GM18873 (cell line): ENCODE measurements at regions not wholly inside any gene's neighbourhood (a gene's known extent, or its start where the extent isn't known, plus 50 kb on each side); places are given as distances from the start of the nearest gene placed in this dataset.

Experiments used
- ATAC-seq: cut with Tn5 transposase; IDR thresholded peaks from one replicate; pipeline ENCODE4 v1.9.1; 2021; ENCODE audit warnings: mild to moderate bottlenecking, moderate library complexity, moderate number of reproducible peaks; ENCODE audit not compliant: unreplicated experiment, low FRiP score

- no peak for ATAC-seq
These were observed 119.0 kb upstream of the WDR17 start for GRCh38 chr4:175946472-175947116.

DNA sequence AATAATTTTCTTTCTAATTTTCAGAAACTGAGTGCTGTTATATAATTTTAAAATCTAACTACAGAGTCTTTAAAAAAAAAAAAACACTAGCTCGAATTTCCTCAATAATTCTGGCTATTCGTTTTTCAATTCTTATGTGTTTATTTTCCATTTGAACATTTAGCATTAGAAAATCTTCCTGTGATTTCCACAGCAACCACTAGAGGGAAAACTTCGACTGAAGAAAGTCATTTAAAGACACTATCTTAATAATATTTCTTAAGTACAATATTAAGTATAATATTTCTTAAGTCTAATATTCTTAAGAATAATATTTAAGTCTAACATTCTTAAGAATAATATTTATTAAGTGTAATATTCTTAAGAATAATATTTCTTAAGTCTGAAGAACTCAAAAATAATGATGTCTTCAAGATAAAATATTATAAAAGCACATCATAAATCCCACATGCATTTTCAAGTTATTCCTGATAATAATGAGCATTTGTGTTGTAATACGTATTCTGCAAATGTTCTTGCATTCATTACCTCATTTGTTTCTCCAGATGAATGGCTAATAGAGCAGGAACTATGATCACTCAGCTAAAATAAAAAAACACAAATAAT, 118.4 kb upstream of the WDR17 start:
- ATAC-seq, result no peak

GRCh38 chr4:175951794-175952193, 113.8 kb upstream of the WDR17 start:
- no peak for ATAC-seq

DNA sequence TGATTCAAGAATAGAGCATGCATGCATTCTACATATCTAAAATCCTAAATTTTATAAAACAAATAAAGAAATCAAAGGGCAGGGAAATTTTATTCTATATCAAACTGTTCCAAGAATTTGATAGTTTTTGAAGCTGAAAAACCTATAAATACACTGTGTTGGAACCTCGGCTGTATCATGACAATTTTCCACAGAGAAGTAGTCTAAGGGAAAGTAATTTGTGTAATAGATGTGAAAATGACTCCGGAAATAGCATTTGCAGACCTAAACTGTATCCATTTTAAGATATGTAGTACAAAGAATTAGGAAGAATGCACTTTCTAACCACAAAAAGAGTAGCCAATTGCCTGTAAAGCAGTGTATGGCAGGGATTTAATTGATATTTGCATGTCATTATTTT, 112.5 kb upstream of the WDR17 start:
- no peak for ATAC-seq

DNA sequence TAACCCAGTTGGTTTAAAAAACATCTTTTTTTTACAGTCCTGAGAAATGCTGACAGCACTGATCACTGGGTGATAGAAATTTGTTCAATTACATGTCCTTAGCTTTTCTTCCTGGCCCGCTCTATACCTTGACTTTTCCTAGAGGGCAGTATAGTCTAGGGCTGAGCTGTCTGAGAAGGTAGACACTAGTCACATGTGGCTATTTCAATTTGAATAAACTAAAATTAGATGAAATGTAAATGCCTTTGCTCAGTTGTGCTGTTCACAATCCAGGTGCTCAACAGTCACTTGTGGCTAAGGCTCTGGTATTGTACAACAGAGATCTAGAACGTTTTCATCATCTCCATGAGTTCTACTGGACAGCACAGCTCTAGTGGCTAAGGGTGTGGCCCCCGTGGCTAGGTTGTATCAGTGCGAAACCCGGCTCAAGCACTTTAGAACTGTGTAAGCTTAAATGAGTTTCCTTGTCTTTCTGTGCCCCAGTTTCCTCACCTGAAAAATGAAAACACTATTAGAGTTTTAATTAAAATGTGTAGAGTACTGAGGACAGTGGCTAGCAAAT, 111.6 kb upstream of the WDR17 start:
- ATAC-seq, result peak; percentile 73

GRCh38 chr4:175954685-175955084, 111.0 kb upstream of the WDR17 start:
- no peak for ATAC-seq

- ATAC-seq, result peak; percentile 76
These were observed 104.0 kb upstream of the WDR17 start for GRCh38 chr4:175961604-175962003.

DNA sequence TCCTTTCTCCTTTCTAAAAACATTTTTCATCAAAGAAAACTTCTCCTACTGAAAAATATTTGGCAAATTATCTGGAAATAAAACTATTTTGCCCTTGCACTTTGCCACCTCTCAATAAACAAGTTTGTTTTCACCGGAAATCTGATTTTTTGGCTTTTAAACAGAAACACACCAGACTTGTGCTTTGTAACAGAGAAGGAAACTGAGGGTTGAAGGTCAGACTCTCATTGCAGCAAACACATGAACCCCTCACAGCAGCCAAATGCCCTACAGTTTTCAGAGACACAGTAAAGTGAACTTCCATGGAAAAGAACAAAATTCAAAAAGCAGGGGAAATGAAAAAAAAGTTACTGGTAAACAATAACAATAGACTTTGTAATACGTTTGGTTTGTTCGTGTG, 95.6 kb upstream of the WDR17 start:
- ATAC-seq, result no peak

GRCh38 chr4:175970724-175971123, 94.9 kb upstream of the WDR17 start:
- no peak for ATAC-seq

GRCh38 chr4:175971388-175972179, 94.1 kb upstream of the WDR17 start:
- ATAC-seq, result no peak

DNA sequence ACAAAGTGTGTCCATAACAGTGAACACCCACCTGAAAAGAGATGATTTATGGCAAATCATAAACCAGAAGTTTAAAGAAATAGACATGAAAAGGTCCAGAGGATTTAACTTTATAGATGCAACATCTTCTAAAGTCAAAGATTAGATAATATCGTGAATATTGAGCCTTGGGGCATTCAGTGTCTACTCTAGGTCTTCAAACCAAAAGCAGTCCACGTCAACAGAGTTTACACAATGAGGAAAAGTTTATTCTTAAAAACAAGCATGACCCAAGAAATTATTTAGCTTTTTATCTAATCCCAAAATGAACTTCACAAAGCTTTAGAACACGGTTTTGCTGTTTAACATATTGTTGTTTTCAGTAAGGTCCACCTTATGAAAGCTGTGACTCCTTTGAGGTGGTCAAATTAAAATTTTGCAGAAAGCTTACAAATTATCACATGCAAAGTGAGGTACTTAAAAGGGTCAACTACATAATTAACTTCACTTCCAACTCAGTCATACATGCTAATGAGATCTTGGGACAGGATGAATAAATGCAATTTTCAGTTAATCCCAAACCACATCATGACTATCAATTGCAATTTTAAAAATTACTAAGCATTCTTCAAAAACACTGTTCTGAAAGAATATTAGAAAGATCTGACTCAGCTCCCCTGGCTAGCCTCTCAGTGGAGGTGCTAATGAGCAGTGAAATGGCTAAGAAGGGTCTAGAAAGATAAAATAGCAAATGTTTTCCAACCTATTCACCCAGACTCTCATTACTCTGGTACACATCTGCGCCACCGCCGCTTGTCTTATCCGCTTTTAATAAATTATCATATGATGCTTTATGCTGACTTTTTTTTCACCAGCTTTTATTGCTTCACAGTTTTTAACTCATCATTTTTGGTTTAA, 92.4 kb upstream of the WDR17 start:
- ATAC-seq, result no peak

- no peak for ATAC-seq
These were observed 82.0 kb upstream of the WDR17 start for GRCh38 chr4:175983636-175984035.

DNA sequence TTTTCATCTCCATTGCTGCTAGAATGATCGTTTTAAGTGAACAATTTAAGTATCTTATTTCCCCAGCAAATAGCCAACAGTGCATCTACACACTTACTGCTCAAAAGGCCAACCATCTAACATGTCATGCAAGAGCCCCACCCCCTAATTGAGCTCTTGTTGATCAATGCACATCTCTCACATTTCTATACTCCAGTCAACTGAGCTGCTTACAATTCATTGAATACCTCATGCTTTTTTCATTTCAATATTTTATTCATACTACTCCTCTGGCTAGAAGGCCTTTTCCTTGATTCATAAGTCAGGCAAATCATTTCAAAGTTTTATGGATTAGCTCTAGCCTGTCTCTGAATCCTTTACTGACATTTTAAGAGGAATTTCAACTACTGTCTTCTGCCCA, 79.0 kb upstream of the WDR17 start:
- no peak for ATAC-seq

- ATAC-seq, result no peak
These were observed 77.1 kb upstream of the WDR17 start for GRCh38 chr4:175988511-175988910.

DNA sequence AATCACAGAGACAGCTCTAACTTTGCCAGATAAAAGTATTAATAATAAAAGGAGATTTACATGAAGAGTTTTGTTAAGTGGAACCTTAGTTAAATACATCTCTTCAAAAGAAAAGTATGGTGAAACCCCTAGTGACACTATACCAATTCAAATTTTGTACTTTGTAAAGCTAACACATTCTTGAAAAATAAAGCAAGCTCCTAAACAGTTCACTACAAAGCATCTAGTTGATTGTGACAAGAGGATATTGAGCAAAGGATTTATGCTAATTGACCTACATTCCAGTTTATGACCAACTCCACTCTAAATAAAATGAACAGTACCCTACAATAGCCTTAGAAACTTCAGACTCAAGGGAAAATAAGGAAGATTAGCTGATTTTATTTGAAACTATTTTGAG, 69.4 kb upstream of the WDR17 start:
- ATAC-seq, result no peak

DNA sequence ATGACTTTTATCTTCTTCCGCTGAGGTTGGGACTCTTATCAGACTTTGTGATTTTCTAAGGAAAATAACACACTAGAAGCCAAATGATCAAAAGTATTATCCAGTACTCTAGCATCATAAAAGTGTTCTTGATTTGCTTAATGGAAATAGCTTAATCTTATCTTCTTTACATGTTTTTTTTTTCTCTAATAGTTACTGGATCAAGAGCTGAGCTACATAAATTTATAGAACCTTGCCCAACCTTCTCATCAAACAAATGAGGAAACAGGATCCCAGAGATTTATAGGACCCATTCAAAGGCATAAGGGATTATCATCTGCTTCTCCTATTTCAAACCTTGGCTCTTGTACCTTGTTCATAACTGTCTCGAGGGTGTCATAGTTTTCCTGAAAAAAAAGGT, 68.3 kb upstream of the WDR17 start:
- no peak for ATAC-seq

DNA sequence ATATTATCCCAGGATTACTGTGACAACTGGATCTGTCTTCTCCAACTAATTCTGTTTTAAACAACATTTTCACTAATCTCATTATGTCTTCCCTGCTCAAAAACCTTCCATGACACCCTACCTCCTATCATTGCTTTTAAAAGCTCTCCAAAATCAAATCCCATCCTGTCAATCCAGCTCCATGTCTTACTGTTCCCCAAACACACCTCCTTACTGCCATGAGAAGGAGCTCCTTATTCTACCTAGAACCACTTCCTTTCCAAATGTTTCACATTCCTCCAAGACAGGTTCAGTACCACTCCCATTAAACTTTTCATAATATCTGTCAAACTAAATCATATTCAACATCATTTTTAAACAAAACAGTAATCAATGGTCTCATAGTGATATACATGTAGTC, 66.9 kb upstream of the WDR17 start:
- no peak for ATAC-seq

DNA sequence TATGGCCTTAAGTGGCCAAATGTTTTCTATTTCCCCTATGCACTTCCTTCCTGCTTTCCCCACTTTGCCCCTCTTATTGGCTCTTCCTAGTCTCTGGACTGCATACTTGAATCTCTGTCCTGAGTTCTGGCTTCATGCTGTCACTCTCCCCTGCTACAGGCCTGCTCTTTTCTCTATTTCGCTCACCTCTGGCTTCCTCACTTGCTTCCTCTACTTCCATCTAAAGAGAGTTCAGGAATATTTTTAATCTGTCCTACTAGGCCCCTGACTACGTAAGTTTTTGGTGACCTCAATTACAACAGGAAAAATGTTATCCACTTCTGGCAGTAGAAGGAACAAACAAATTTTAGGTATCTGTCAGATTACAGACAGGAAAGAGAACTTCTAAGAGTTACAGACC, 65.7 kb upstream of the WDR17 start:
- no peak for ATAC-seq

DNA sequence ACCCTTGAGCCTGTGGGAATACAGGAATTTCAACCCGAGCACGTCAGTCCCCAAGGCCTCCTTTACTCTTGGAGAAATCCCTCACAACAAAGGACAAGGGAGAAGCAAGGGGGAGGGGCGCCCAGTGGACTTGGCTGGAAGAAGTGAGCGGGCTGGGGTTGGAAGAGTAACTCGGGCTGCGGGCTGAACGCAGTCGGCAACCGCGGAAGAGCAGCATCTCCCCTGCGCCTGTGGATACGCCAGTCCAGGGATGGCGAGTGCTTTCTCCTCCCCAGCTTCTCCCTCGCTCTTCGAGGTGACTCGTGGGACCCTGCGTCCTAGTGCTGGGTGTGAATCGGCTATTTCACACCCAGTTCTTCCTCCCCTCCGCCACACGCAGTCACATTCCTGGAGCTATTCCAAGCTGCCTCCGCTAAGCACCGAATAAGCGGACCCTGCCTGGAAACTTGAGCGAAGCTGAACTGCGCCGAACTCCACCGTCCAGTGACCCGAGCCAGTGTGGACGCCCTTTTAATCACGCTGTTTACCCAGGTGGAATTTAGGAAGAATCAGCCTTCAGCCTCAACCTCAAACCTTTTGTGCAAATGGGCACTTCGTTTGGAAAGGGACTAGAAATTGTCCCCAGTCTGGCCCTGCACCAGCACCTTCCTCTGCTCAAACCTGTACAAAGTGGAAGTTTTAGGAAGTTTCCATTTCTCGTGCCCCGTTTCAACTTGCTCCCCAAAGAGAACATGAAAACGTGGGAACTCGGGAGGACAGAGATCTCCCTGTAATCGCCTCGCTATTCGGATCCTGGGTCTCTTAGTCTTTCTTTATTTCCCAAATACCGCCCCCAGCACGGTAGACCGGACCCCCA, 64.3 kb upstream of the WDR17 start:
- no peak for ATAC-seq
